Peyer's patch (tissue), 4 donors: ENCODE measurements at regions not wholly inside any gene's neighbourhood (a gene's known extent, or its start where the extent isn't known, plus 50 kb on each side); places are given as distances from the start of the nearest gene placed in this dataset.

Experiments
- POLR2A ChIP-seq, 2 donors: fragments of 450-650 bp; IDR thresholded peaks; one replicate each; pipeline ENCODE4 v1.5.1; 2017; ENCODE audit warnings: antibody characterized with exemption in 2 of 2, mild to moderate bottlenecking in 2 of 2, moderate library complexity in 2 of 2
- TF ChIP-seq, protein P1 (sequence below), 6 experiments: fragments of 450-650 bp in 4 of 6; fragments of 200-600 bp in 2 of 6; sonication (generic) in 1 of 6; IDR thresholded peaks; one replicate each; pipeline ENCODE4 v1.5.1; 2017 to 2019; ENCODE audit warnings: antibody characterized with exemption in 6 of 6, mild to moderate bottlenecking in 3 of 6, moderate library complexity in 1 of 6

DNA sequence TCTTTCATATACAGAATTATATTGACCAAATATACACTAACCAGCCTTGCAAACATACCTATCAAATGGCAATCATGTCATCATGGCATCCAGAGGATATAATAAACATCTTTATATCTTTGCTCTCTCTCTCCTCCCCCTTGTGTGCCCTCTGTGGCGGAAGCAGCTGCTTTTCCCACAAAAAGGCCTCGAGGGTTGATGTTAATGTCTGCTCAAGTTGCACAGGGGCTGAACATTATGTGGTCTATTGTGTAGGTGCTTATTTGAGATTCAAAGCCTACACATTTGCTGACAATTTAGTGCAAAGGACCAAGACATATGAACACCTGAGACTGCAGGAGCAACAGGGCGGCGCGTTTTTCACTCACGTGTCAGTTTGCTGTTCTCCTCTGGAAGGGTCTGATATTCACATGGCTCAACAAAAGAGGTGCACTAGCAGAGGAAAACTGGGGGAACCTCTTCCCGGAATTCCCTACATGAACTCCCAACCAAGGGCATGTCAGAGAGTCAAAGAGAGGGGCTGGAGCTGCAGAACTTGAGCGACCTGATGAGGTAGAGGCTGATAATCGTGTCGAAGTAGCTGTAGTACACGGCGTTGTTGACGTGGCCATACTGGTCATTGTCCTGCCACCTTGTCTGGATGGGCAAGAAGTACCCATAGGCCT is 138.8 kb downstream of the RCN1 start:
- TF ChIP-seq, protein P1, sequence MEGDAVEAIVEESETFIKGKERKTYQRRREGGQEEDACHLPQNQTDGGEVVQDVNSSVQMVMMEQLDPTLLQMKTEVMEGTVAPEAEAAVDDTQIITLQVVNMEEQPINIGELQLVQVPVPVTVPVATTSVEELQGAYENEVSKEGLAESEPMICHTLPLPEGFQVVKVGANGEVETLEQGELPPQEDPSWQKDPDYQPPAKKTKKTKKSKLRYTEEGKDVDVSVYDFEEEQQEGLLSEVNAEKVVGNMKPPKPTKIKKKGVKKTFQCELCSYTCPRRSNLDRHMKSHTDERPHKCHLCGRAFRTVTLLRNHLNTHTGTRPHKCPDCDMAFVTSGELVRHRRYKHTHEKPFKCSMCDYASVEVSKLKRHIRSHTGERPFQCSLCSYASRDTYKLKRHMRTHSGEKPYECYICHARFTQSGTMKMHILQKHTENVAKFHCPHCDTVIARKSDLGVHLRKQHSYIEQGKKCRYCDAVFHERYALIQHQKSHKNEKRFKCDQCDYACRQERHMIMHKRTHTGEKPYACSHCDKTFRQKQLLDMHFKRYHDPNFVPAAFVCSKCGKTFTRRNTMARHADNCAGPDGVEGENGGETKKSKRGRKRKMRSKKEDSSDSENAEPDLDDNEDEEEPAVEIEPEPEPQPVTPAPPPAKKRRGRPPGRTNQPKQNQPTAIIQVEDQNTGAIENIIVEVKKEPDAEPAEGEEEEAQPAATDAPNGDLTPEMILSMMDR (IDR thresholded peaks at IDR 0.05), result no peak
- TF ChIP-seq POLR2A (IDR thresholded peaks at IDR 0.05), result no peak
